ENCODE measurements at regions not wholly inside any gene's neighbourhood (a gene's known extent, or its start where the extent isn't known, plus 50 kb on each side); places are given as distances from the start of the nearest gene placed in this dataset.

- Histone ChIP-seq H3K79me2 (ENCODE audit: insufficient read depth, low read length) (no peaks in the 10 kb centered on the region), H3K27me3 (ENCODE audit: insufficient read depth, low read length) (no peaks in the 10 kb centered on the region), H3K4me1 (ENCODE audit: insufficient read depth, low read length, severe bottlenecking) (no peaks in the 10 kb centered on the region), H3F3A (ENCODE audit: insufficient read depth, low read length) (no peaks in the 10 kb centered on the region), H3K36me3 (ENCODE audit: insufficient read depth, low read length) (no peaks in the 10 kb centered on the region), H3K4me2 (ENCODE audit: low read length) (no peak overlapping the region), H3K27ac (ENCODE audit: low read depth, low read length, poor library complexity, severe bottlenecking) (no peak overlapping the region), H3K9me3 (ENCODE audit: low read length) (no peaks in the 10 kb centered on the region), H3K4me3 (ENCODE audit: low read depth, low read length, poor library complexity, severe bottlenecking) (no peak overlapping the region), H3K9ac (ENCODE audit: low read length) (no peak overlapping the region), H3K9me2 (ENCODE audit: low read depth, low read length) (no peaks in the 10 kb centered on the region), H4K20me1 (ENCODE audit: insufficient read depth, low read length) (no peaks in the 10 kb centered on the region), H2AFZ (ENCODE audit: low read length) (no peak overlapping the region)
- TF ChIP-seq CTCF (IDR thresholded peaks at IDR 0.05; ENCODE audit: low read length) (no peak), EZH2 (IDR thresholded peaks at IDR 0.05; ENCODE audit: borderline replicate concordance, low read length) (no peak)
Measured at GRCh38 chr10:114764656-114765055, 56.9 kb upstream of the FHIP2A start.

- no peaks in the 10 kb centered on the region for H3K9me2 ChIP-seq (ENCODE audit: low read depth, low read length)
- H2AFZ ChIP-seq (ENCODE audit: low read length): no peak overlapping the region
- H3K4me2 ChIP-seq (ENCODE audit: low read length): no peak overlapping the region
- no peaks in the 10 kb centered on the region for H3K4me1 ChIP-seq (ENCODE audit: insufficient read depth, low read length, severe bottlenecking)
- H3K36me3 ChIP-seq (ENCODE audit: insufficient read depth, low read length): no peaks in the 10 kb centered on the region
- no peaks in the 10 kb centered on the region for H3K9me3 ChIP-seq (ENCODE audit: low read length)
- H3K27me3 ChIP-seq (ENCODE audit: insufficient read depth, low read length): no peaks in the 10 kb centered on the region
- no peaks in the 10 kb centered on the region for H4K20me1 ChIP-seq (ENCODE audit: insufficient read depth, low read length)
- no peak overlapping the region for H3K4me3 ChIP-seq (ENCODE audit: low read depth, low read length, poor library complexity, severe bottlenecking)
- H3K27ac ChIP-seq (ENCODE audit: low read depth, low read length, poor library complexity, severe bottlenecking): no peak overlapping the region
- no peak overlapping the region for H3K9ac ChIP-seq (ENCODE audit: low read length)
- H3K79me2 ChIP-seq (ENCODE audit: insufficient read depth, low read length): no peaks in the 10 kb centered on the region
- no peaks in the 10 kb centered on the region for H3F3A ChIP-seq (ENCODE audit: insufficient read depth, low read length)
- TF ChIP-seq CTCF (IDR thresholded peaks at IDR 0.05; ENCODE audit: low read length) (no peak), EZH2 (IDR thresholded peaks at IDR 0.05; ENCODE audit: borderline replicate concordance, low read length) (no peak)
Measured at GRCh38 chr10:114766470-114766869, 55.1 kb upstream of the FHIP2A start.

GRCh38 chr10:114767101-114767985 lies 54.2 kb upstream of the FHIP2A start:
- Histone ChIP-seq H3K36me3 (ENCODE audit: insufficient read depth, low read length) (no peaks in the 10 kb centered on the region), H3K27ac (ENCODE audit: low read depth, low read length, poor library complexity, severe bottlenecking) (no peak overlapping the region), H3K4me2 (ENCODE audit: low read length) (peak overlapping the region; percentile 44; the same call in 1 of the 2 replicates), H3K9ac (ENCODE audit: low read length) (no peak overlapping the region), H3K9me2 (ENCODE audit: low read depth, low read length) (no peaks in the 10 kb centered on the region), H3F3A (ENCODE audit: insufficient read depth, low read length) (no peaks in the 10 kb centered on the region), H3K79me2 (ENCODE audit: insufficient read depth, low read length) (no peaks in the 10 kb centered on the region), H3K27me3 (ENCODE audit: insufficient read depth, low read length) (no peaks in the 10 kb centered on the region), H3K4me3 (ENCODE audit: low read depth, low read length, poor library complexity, severe bottlenecking) (peak overlapping the region; percentile 16), H3K4me1 (ENCODE audit: insufficient read depth, low read length, severe bottlenecking) (no peaks in the 10 kb centered on the region), H4K20me1 (ENCODE audit: insufficient read depth, low read length) (no peaks in the 10 kb centered on the region), H2AFZ (ENCODE audit: low read length) (no peak overlapping the region), H3K9me3 (ENCODE audit: low read length) (no peaks in the 10 kb centered on the region)
- TF ChIP-seq CTCF (IDR thresholded peaks at IDR 0.05; ENCODE audit: low read length) (no peak), EZH2 (IDR thresholded peaks at IDR 0.05; ENCODE audit: borderline replicate concordance, low read length) (no peak)

Measured in OCI-LY1 (cell line).